ENCODE measurements at regions not wholly inside any gene's neighbourhood (a gene's known extent, or its start where the extent isn't known, plus 50 kb on each side); places are given as distances from the start of the nearest gene placed in this dataset.
A peak's percentile ranks its signal among the peaks of the same experiment; 100 is the strongest.

GRCh38 chr6:90402831-90403192 is 106.2 kb upstream of the BACH2 start:
- TF ChIP-seq, protein P1, sequence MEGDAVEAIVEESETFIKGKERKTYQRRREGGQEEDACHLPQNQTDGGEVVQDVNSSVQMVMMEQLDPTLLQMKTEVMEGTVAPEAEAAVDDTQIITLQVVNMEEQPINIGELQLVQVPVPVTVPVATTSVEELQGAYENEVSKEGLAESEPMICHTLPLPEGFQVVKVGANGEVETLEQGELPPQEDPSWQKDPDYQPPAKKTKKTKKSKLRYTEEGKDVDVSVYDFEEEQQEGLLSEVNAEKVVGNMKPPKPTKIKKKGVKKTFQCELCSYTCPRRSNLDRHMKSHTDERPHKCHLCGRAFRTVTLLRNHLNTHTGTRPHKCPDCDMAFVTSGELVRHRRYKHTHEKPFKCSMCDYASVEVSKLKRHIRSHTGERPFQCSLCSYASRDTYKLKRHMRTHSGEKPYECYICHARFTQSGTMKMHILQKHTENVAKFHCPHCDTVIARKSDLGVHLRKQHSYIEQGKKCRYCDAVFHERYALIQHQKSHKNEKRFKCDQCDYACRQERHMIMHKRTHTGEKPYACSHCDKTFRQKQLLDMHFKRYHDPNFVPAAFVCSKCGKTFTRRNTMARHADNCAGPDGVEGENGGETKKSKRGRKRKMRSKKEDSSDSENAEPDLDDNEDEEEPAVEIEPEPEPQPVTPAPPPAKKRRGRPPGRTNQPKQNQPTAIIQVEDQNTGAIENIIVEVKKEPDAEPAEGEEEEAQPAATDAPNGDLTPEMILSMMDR (conservative IDR thresholded peaks at IDR 0.05; ENCODE audit: low read length) = no peak
- no peak for TF ChIP-seq EZH2phosphoT487 (IDR thresholded peaks at IDR 0.05; ENCODE audit: borderline replicate concordance, low read depth, low read length)
- Histone ChIP-seq H2AFZ (ENCODE audit: low read length) (no peak overlapping the region), H3K27ac (ENCODE audit: low read depth, low read length, poor library complexity, severe bottlenecking) (no peak overlapping the region), H3K9me3 (ENCODE audit: low read length) (no peaks in the 10 kb centered on the region; the same call in 1 of the 2 replicates), H3K36me3 (ENCODE audit: insufficient read depth, low read length) (no peaks in the 10 kb centered on the region; the same call in 1 of the 2 replicates), H3K79me2 (ENCODE audit: insufficient read depth, low read depth, low read length) (no peaks in the 10 kb centered on the region), H3K4me2 (ENCODE audit: low read length) (no peak overlapping the region), H3K4me3 (ENCODE audit: low read depth, low read length, poor library complexity, severe bottlenecking) (no peak overlapping the region), H3K4me1 (ENCODE audit: insufficient read depth, low read length, poor library complexity, severe bottlenecking) (peaks cover 19% of the 10 kb centered on the region), H4K20me1 (ENCODE audit: insufficient read depth, low read length) (no peaks in the 10 kb centered on the region), H3K9me2 (ENCODE audit: insufficient read depth, low read length) (no peaks in the 10 kb centered on the region)
- no peak for DNase-seq (ENCODE audit: low spot score)
- intact Hi-C loops (cut with micrococcal nuclease; ENCODE audit: unreplicated experiment) = no loop called here
- CTCF ChIA-PET (ENCODE audit: unreplicated experiment) = no interaction called here
- POLR2A ChIA-PET = interaction anchor here (0.6 to 1.6 kb wide), 2 partner anchors 10 to 149 kb away, joined by 4 read pairs; no protein-coding TSS in a partner anchor
- BruUV-seq (replicated peaks) = no TSS peak

DNA sequence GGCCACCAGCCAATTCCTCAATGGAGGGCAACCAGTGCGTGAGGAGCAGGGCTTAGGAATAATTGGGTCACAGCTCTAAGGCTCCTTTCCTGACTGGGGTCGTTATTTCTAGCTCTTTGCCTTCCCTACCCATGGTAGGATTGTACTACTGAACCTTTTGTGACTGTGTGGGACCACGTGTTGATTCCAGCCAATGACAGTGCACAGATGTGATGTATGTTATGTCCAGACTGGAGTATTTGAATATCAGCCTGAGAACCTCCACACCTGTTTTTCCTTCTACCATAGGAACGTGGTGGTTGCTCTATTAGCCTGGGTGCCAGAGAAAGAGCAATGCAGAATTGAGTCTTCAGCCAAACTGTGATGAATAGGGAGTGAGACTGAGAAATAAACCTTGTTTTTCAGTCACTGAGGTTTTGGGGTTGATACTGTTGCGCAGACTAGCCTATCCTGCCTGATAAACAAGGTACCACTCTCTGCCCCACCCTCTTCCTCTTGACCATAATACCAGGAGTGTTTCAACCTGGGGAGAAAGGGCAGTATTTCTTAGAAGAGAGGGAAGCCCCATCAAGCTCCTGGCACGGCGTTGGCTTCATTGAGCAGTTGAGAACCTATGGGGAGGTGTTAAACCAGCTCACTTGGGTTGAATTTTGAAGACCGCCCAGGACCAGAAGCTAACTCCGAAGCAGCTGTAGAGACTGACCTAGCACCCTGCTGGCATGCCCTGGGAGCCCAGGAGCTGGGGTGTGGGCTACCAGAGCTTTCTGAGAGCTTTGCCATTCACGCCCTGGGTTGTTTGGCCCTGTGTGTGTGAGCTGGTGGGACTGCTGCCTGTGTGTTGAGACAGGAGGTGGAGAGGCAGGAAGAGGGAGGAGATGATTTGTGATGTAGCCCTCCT is 105.5 kb upstream of the BACH2 start:
- intact Hi-C loops (cut with micrococcal nuclease; ENCODE audit: unreplicated experiment) = no loop called here
- Histone ChIP-seq H3K4me3 (ENCODE audit: low read depth, low read length, poor library complexity, severe bottlenecking) (no peak overlapping the region), H2AFZ (ENCODE audit: low read length) (no peak overlapping the region), H4K20me1 (ENCODE audit: insufficient read depth, low read length) (no peaks in the 10 kb centered on the region), H3K4me1 (ENCODE audit: insufficient read depth, low read length, poor library complexity, severe bottlenecking) (peaks cover 25% of the 10 kb centered on the region), H3K36me3 (ENCODE audit: insufficient read depth, low read length) (no peaks in the 10 kb centered on the region), H3K9me2 (ENCODE audit: insufficient read depth, low read length) (no peaks in the 10 kb centered on the region), H3K79me2 (ENCODE audit: insufficient read depth, low read depth, low read length) (no peaks in the 10 kb centered on the region), H3K27ac (ENCODE audit: low read depth, low read length, poor library complexity, severe bottlenecking) (no peak overlapping the region), H3K9me3 (ENCODE audit: low read length) (no peaks in the 10 kb centered on the region), H3K4me2 (ENCODE audit: low read length) (peak overlapping the region; percentile 27; the same call in 1 of the 2 replicates)
- ChIA-PET POLR2A (interaction anchor here (0.7 to 1.6 kb wide), 5 partner anchors 9 to 267 kb away, joined by 3 to 4 read pairs (median 3); no protein-coding TSS in a partner anchor), CTCF (ENCODE audit: unreplicated experiment) (interaction anchor here (1.1 to 2.1 kb wide), 2 partner anchors 9 to 10 kb away, joined by 5 to 6 read pairs; no protein-coding TSS in a partner anchor)
- TF ChIP-seq, protein P1 (conservative IDR thresholded peaks at IDR 0.05; ENCODE audit: low read length) = no peak
- no peak for TF ChIP-seq EZH2phosphoT487 (IDR thresholded peaks at IDR 0.05; ENCODE audit: borderline replicate concordance, low read depth, low read length)
- no TSS peak for BruUV-seq (replicated peaks)
- DNase-seq (ENCODE audit: low spot score) = peak; percentile 27
